Natural killer cell (primary cell): ENCODE measurements at regions not wholly inside any gene's neighbourhood (a gene's known extent, or its start where the extent isn't known, plus 50 kb on each side); places are given as distances from the start of the nearest gene placed in this dataset.

Experiments
- ATAC-seq, 3 donors: fragments of 150-1000 bp in 2 of 3; fragments of 200-7000 bp in 1 of 3; cut with Tn5 transposase; 1 replicate in 1 of 3; 2 replicates in 2 of 3; pipeline ENCODE4 v1.10.0; 2021; ENCODE audit warnings: mild to moderate bottlenecking in 2 of 3, moderate library complexity in 2 of 3
- DNase-seq, 2 donors: peaks; one replicate each; pipeline versions ENCODE4 v3.0.0 to v3.0.0-alpha.2; 2013 to 2021; ENCODE audit warnings: mixed read lengths in 1 of 2
- H3K27ac ChIP-seq: one replicate; pipeline ENCODE4 v1.5.1; 2013; ENCODE audit warnings: mild to moderate bottlenecking, low read length
- H3K27me3 ChIP-seq: one replicate; pipeline ENCODE4 v1.6.1; 2013; ENCODE audit warnings: low read length; ENCODE audit not compliant: control insufficient read depth, insufficient read depth
- H3K36me3 ChIP-seq: one replicate; pipeline ENCODE4 v1.6.1; 2013; ENCODE audit warnings: low read length; ENCODE audit not compliant: control insufficient read depth, insufficient read depth
- H3K4me1 ChIP-seq: one replicate; pipeline ENCODE4 v1.6.1; 2013; ENCODE audit warnings: low read length; ENCODE audit not compliant: control insufficient read depth, insufficient read depth
- H3K4me3 ChIP-seq: one replicate; pipeline ENCODE4 v1.5.1; 2013; ENCODE audit warnings: low read length
- H3K9me3 ChIP-seq: one replicate; pipeline ENCODE4 v1.6.1; 2013; ENCODE audit warnings: low read length; ENCODE audit not compliant: control insufficient read depth, insufficient read depth
- H3K27ac Mint-ChIP-seq, 2 donors: one replicate each; pipeline ENCODE4 v1.8.0; 2022; ENCODE audit warnings: mild to moderate bottlenecking in 2 of 2, mixed read lengths in 2 of 2, moderate library complexity in 1 of 2
- H3K27me3 Mint-ChIP-seq, 2 donors: one replicate each; pipeline ENCODE4 v1.8.0; 2022; ENCODE audit warnings: low read depth in 2 of 2, mixed read lengths in 2 of 2
- H3K36me3 Mint-ChIP-seq: one replicate; pipeline ENCODE4 v1.8.0; 2022; ENCODE audit warnings: mixed read lengths
- H3K4me1 Mint-ChIP-seq, 2 donors: one replicate each; pipeline ENCODE4 v1.8.0; 2022; ENCODE audit warnings: mixed read lengths in 2 of 2
- H3K4me3 Mint-ChIP-seq: one replicate; pipeline ENCODE4 v1.8.0; 2022; ENCODE audit warnings: mild to moderate bottlenecking, moderate library complexity, mixed read lengths
- H3K9me3 Mint-ChIP-seq, 2 donors: one replicate each; pipeline ENCODE4 v1.8.0; 2022; ENCODE audit warnings: mixed read lengths in 2 of 2
- CTCF ChIP-seq: fragments of 200-600 bp; IDR thresholded peaks from one replicate; pipeline ENCODE4 v1.8.0; 2022; ENCODE audit warnings: antibody characterized with exemption
- WGBS: methylation state at CpG from one replicate; pipeline ENCODE4 v1.1.7; 2013; ENCODE audit warnings: missing lambda C conversion rate; ENCODE audit not compliant: insufficient coverage; 5-methylcytosine and 5-hydroxymethylcytosine counted together
- intact Hi-C: fragments of 100-400 bp; cut with micrococcal nuclease; formaldehyde crosslinking; loops from one replicate; pipeline ENCODE4 v1.14.2; 2022

- Histone ChIP-seq H3K4me1 (no peaks in the 10 kb centered on the region), H3K27me3 (no peaks in the 10 kb centered on the region), H3K27ac (no peak overlapping the region), H3K36me3 (no peaks in the 10 kb centered on the region), H3K9me3 (no peaks in the 10 kb centered on the region), H3K4me3 (no peak overlapping the region)
- H3K9me3 Mint-ChIP-seq, result peaks cover 11 to 15% of the 10 kb centered on the region in 2 donors
- no peaks in the 10 kb centered on the region for H3K4me1 Mint-ChIP-seq
- 85% methylated on average over 4 of the region's 4 CpGs for WGBS
- no peaks in the 10 kb centered on the region for H3K36me3 Mint-ChIP-seq
- H3K4me3 Mint-ChIP-seq, result no peak overlapping the region
- no peak overlapping the region for H3K27ac Mint-ChIP-seq
- intact Hi-C loops, result no loop called here
- DNase-seq, result no peak
- TF ChIP-seq CTCF, result no peak
- no peaks in the 10 kb centered on the region for H3K27me3 Mint-ChIP-seq
- no peak for ATAC-seq
Measured at GRCh38 chr4:59094505-59094904, 1984.3 kb upstream of the IGFBP7 start.

GRCh38 chr4:59102311-59102710 is 1992.1 kb upstream of the IGFBP7 start:
- ATAC-seq (no peak), DNase-seq (no peak)
- 78% methylated on average over 1 of the region's 2 CpGs for WGBS
- Histone ChIP-seq H3K9me3 (no peaks in the 10 kb centered on the region), H3K27me3 (no peaks in the 10 kb centered on the region), H3K4me1 (no peaks in the 10 kb centered on the region), H3K36me3 (no peaks in the 10 kb centered on the region), H3K27ac (no peak overlapping the region), H3K4me3 (no peak overlapping the region)
- Mint-ChIP-seq H3K27me3 (no peaks in the 10 kb centered on the region), H3K4me1 (no peaks in the 10 kb centered on the region), H3K27ac (no peak overlapping the region), H3K9me3 (peaks cover 8 to 18% of the 10 kb centered on the region in 2 donors), H3K4me3 (no peak overlapping the region), H3K36me3 (no peaks in the 10 kb centered on the region)
- no peak for TF ChIP-seq CTCF
- intact Hi-C loops, result no loop called here

- no peak overlapping the region for H3K4me3 ChIP-seq
- ATAC-seq (no peak), DNase-seq (no peak)
- intact Hi-C loops, result no loop called here
- WGBS, result 72% methylated on average over 2 of the region's 4 CpGs
- Mint-ChIP-seq H3K27me3 (no peaks in the 10 kb centered on the region), H3K4me1 (no peaks in the 10 kb centered on the region), H3K27ac (no peak overlapping the region), H3K9me3 (peaks cover 4 to 5% of the 10 kb centered on the region in 2 donors), H3K4me3 (no peak overlapping the region), H3K36me3 (no peaks in the 10 kb centered on the region)
- H3K27ac ChIP-seq, result no peak overlapping the region
- no peaks in the 10 kb centered on the region for H3K9me3 ChIP-seq
- H3K4me1 ChIP-seq, result no peaks in the 10 kb centered on the region
- no peaks in the 10 kb centered on the region for H3K36me3 ChIP-seq
- no peak for TF ChIP-seq CTCF
- no peaks in the 10 kb centered on the region for H3K27me3 ChIP-seq
Measured at GRCh38 chr4:59120287-59120814, 2010.2 kb upstream of the IGFBP7 start.

GRCh38 chr4:59122626-59123025 is 2012.4 kb upstream of the IGFBP7 start:
- TF ChIP-seq CTCF, result no peak
- WGBS, result 88% methylated on average over 1 of the region's 2 CpGs
- Mint-ChIP-seq H3K27me3 (no peaks in the 10 kb centered on the region), H3K36me3 (no peaks in the 10 kb centered on the region), H3K4me3 (no peak overlapping the region), H3K9me3 (peaks cover 9 to 13% of the 10 kb centered on the region in 2 donors), H3K27ac (no peak overlapping the region), H3K4me1 (no peaks in the 10 kb centered on the region)
- H3K4me3 ChIP-seq, result no peak overlapping the region
- no peaks in the 10 kb centered on the region for H3K36me3 ChIP-seq
- no peak overlapping the region for H3K27ac ChIP-seq
- ATAC-seq, result no peak
- no peaks in the 10 kb centered on the region for H3K27me3 ChIP-seq
- intact Hi-C loops, result no loop called here
- no peak for DNase-seq
- H3K4me1 ChIP-seq, result no peaks in the 10 kb centered on the region
- H3K9me3 ChIP-seq, result no peaks in the 10 kb centered on the region
